ENCODE measurements at regions not wholly inside any gene's neighbourhood (a gene's known extent, or its start where the extent isn't known, plus 50 kb on each side); places are given as distances from the start of the nearest gene placed in this dataset.
"Not testable (repeated sequence)": the region's sequence is repeated elsewhere in the genome, so short reads cannot be mapped to it uniquely, and the experiment has no call there.

DNA sequence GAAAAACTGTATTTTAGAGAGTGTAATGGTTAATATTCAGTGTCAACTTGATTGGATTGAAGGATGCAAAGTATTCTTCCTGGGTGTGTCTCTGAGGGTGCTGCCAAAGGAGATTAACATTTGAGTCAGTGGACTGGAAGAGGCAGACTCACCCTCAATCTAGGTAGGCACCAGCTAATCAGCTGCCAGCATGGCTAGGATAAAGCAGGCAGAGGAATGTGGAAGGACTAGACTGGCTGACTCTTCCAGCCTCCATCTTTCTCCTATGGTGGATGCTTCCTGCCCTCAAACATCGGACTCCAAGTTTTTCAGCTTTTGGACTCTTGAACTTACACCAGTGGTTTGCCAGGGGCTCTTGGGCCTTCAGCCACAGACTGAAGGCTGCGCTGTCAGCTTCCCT lies 740.3 kb downstream of the RNF144A start:
- DNase-seq = not testable (repeated sequence)

- DNase-seq = no peak
These were observed 741.3 kb downstream of the RNF144A start for GRCh38 chr2:7658486-7658885.

DNA sequence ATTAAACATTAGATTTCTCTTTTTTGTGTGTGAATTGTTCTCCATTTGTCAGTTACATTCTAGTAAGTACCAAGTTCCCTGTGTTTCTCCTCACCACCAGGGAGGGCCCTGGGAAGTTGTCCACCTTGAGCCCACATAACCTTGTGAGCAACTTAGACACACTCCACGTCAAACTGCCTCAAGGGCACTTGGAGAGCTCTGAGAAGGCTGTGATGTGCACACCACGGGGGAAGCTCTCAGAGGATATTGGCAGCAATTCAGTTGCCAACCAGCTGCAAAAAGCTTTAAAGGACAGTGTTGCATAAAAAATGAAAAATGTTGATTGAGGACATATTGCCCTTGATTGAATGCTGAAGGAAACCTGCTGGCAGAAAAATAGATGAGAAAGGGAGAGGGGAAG lies 743.6 kb downstream of the RNF144A start:
- no peak for DNase-seq

DNA sequence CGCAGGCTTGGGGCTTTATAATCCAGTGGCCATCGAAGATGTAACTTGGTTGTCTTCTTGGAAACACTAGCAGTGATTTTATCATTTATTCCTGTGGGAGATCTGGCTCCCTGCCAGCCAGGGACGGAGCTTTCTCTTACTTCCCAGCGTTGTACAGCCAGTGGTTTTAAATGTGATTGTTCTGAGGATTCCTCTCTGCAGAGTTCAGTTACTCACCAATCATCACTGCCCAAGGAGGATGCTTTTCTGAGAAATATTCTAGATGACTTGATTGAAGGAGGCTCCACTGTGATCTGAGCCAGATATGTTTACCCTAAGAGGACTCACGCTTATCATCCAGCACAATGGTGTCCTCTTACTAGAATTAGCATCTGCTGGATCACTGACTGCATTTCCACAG lies 744.3 kb downstream of the RNF144A start:
- no peak for DNase-seq

DNA sequence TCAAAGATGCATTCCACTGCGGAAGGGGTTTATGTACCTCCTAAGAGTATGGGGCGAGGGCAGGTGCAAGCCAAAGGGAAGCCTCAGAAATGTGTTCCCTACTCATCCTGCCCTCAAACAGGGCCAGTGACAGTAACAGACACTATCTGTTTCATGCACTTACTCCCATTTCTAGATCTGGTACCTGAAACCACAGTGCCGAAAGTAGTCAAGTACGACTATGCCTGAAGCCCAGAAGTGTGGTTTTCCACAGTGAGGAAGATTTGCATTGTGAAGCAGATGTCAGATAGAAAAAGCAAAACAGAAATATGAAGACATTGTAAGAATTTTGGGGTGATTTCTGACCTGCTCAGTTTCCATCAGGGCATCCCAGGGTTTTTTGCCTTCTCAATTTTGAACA lies 748.7 kb downstream of the RNF144A start:
- DNase-seq = no peak

DNA sequence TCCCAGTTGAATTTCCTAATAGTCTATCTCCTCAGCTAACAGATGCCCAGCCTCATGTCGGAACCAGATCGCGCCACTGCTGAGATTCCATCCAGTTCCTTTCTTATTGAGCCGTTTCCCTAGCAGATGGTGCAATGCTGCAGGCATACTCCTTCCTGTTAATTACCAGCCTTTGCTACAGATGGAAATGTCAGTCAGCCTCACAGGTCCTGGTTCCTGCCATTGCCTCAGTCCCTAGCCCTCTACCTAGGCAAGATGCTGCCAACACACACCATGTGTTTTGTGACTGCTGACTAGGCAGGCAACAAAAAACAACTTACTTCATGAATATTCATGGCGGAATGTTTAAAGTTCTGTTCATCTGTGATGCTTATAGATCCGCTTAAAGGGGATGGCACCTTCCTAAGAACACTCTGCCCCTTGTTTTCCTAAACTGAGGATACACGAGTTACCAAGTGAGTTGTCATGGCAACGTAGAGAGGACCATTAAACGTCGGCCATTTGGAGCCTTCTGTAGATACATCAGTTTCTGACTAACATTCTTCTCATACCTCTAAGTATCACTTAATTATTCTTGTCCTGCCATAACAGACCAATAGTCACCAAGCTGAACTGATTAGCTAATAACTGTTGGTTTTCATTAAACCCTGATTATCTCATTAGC lies 749.5 kb downstream of the RNF144A start:
- no peak for DNase-seq

GRCh38 chr2:7667260-7667757 lies 750.1 kb downstream of the RNF144A start:
- no peak for DNase-seq

DNA sequence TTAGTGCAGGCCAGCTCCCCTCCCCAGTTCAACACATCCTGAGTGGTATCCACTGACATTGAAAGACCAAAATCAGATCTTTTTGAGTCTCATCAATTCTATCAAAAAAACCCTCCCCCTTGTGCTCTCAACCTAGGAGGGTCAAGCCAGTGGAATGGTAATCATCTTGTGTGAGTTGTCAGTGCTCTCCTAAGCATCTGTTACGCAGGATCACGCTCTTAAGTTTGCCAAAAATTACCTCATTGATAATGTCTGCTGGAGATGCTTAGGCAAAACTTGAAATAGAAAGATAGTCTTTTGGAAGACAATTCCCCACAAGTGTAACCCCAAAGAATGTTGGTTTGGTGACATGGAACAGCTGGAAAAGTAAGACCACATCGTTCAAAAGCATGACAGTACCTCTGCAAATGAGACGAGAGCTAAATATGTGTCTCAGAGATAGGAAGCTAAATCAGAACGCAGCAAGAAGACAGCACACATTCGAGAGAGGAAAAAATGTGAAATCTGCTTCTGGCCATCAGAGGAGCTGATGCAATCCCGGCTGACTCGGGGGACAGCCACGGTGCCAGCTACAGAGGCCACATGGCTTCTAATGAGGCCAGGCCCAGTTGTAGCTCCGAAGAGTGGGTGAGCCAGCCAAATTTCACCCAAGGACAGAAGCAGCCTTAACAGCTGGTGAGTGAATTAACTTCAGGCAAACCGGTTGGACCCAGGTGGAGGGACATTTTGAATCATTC lies 753.9 kb downstream of the RNF144A start:
- DNase-seq = peak; percentile 8

GRCh38 chr2:7672027-7672684 lies 754.9 kb downstream of the RNF144A start:
- peak; percentile 58 for DNase-seq

GRCh38 chr2:7672685-7673071 lies 755.5 kb downstream of the RNF144A start:
- DNase-seq = peak; percentile 31

DNA sequence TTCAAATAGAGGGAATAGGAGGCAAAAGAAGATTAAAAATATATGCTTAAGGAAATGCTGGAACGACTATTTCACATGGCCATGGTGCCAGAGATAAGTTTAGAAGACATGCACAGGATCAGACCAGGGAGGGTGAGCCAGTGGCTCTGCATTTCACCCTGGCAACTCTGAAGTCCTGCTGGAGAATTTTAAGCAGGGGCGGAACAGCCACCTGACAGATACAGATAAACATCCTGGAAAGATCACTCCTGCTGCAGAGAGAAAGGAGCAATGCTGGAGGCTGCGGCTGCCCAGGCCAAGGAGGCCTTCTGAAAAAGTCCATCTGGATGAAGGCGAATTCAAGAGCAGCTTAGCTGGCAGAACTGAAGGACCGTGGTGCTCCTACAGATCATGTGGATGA lies 755.9 kb downstream of the RNF144A start:
- DNase-seq = no peak

DNA sequence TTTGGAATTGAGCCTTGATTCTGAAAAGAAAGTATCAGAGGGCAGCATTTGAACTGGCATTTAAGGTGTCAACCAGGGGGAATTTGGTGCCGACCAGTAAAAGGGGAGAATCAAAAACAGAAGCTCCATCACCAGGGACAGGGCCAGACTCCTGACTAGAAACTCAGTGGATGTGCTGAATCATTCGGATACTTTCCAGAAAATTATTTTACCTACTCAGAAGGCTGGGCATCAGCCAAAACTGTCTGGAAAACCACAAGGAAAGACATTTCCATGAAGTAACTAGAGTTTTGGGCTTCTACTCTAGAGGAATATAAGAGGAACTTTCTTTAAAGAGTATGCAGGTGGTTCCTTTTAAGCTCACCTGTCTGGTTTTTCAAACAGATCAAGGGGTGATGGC lies 756.6 kb downstream of the RNF144A start:
- DNase-seq = no peak

- no peak for DNase-seq
These were observed 757.4 kb downstream of the RNF144A start for GRCh38 chr2:7674606-7675005.

DNA sequence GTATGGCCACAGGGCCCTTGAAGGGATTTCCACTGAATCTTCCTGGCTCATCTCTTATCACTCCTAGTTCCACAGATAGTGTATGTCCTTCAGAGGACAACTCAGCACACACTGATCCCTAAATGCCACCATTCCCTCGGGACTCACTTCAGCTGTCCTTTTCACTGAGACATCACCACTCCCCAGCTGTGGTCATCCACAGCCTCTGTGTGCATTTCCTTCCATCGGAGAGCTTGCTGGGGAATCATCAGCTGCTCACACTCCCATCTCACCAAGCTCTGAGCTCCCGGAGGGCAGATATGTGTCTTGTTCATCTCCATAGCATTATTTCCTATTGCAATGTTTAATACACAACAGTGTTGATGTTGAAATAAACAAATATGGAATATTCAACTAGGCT lies 759.5 kb downstream of the RNF144A start:
- DNase-seq = no peak

- DNase-seq = no peak
These were observed 764.8 kb downstream of the RNF144A start for GRCh38 chr2:7681881-7682461.

- DNase-seq = no peak
These were observed 766.0 kb downstream of the RNF144A start for GRCh38 chr2:7683196-7683595.

DNA sequence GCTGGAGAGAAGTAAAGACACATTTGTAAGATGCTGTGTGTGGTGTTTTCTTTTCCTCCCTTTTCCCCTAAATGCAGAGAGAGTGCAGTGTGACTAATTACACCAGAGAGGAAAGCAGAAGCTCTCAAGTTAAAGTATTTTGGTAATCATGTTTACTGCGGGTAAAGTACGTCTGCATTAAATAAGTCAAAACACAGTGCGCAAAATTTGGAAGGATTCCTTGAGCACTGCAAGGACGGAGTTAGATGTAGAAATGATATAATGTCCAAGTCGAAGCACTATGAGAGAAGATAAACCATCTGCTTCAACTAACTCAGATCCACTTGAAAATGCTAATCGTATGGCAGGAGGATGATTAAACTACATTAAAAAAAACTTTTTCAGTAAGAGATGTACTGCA lies 766.5 kb downstream of the RNF144A start:
- DNase-seq = no peak

DNA sequence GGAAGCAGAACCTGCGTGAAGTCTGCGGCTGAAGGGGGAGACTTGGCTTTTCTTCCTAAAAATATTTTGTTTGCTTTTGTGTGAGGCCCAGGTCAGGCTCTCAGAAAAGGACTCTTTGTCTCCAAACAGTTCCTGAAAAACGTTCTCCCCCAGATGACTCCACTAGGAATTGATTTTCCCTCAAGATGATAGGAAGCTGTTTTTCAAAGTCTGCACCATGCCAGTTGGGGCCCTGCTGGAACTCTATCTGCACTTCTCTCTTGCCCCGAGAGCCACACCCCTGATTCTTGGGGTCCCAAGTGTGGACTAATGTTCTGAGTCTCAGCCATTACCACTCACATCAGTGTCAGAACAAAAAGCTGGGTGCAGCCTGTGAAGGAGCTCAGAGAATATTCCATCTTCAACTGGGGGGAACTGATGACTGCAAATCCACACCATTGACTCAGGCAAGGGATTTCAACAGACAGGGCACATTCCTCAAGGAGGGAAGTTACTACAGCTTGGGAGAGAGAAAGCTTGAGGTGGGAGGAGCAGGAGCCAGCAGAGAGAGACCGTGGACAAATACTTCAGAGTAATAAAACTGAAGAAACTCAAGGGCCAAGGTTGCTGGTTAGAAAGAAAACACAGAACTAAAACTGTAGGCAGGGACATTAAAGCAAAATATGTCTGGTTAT lies 768.3 kb downstream of the RNF144A start:
- DNase-seq = no peak

- no peak for DNase-seq
These were observed 768.8 kb downstream of the RNF144A start for GRCh38 chr2:7686016-7686385.

- DNase-seq = no peak
These were observed 774.9 kb downstream of the RNF144A start for GRCh38 chr2:7691961-7692656.

GRCh38 chr2:7692657-7693161 lies 775.5 kb downstream of the RNF144A start:
- no peak for DNase-seq
